Breast epithelium (tissue), 4 donors: ENCODE measurements at regions not wholly inside any gene's neighbourhood (a gene's known extent, or its start where the extent isn't known, plus 50 kb on each side); places are given as distances from the start of the nearest gene placed in this dataset.

ENCODE experiments used
- DNase-seq, 2 donors: peaks; one replicate each; pipeline ENCODE4 v3.0.0-alpha.2; 2019; ENCODE audit warnings: low spot score in 2 of 2
- H3K27ac ChIP-seq, 2 donors: fragments of 200-600 bp; sonication (generic) in 1 of 2; one replicate each; pipeline ENCODE4 v1.5.1; 2016 to 2019; ENCODE audit warnings: mild to moderate bottlenecking in 1 of 2
- H3K27me3 ChIP-seq, 2 donors: fragments of 200-600 bp; sonication (generic) in 1 of 2; one replicate each; pipeline versions ENCODE4 v1.5.1 to v1.6.0; 2017 to 2019; ENCODE audit warnings: control low read depth in 1 of 2, mild to moderate bottlenecking in 1 of 2
- H3K36me3 ChIP-seq: fragments of 200-600 bp; one replicate; pipeline ENCODE4 v1.5.1; 2019
- H3K4me1 ChIP-seq, 2 donors: fragments of 200-600 bp; sonication (generic); one replicate each; pipeline ENCODE4 v1.5.1; 2016 to 2019; ENCODE audit warnings: control low read depth in 1 of 2
- H3K4me3 ChIP-seq, 3 donors: fragments of 200-600 bp; sonication (generic); 1 replicate in 2 of 3; 2 replicates in 1 of 3; pipeline ENCODE4 v1.5.1; 2016 to 2019; ENCODE audit warnings: mild to moderate bottlenecking in 3 of 3, moderate library complexity in 2 of 3
- H3K9me3 ChIP-seq, 2 donors: fragments of 200-600 bp; sonication (generic) in 1 of 2; one replicate each; pipeline ENCODE4 v1.5.1; 2016 to 2019; ENCODE audit warnings: control low read depth in 1 of 2
- POLR2A ChIP-seq: fragments of 450-650 bp; IDR thresholded peaks from one replicate; pipeline ENCODE4 v1.6.1; 2016; ENCODE audit warnings: antibody characterized with exemption, mild to moderate bottlenecking, moderate library complexity
- POLR2AphosphoS5 ChIP-seq, 3 donors: sonication (generic); formaldehyde crosslinking; IDR thresholded peaks; one replicate each; pipeline ENCODE4 v1.6.1; 2017; ENCODE audit warnings: antibody characterized with exemption in 3 of 3
- intact Hi-C: fragments of 100-400 bp; cut with DNase I; formaldehyde crosslinking; loops from one replicate; pipeline ENCODE4 v1.15.1; 2023; ENCODE audit warnings: low total_unique reads
- TF ChIP-seq, protein P1 (sequence below), 3 donors: fragments of 450-650 bp; IDR thresholded peaks; one replicate each; pipeline ENCODE4 v1.5.1; 2016 to 2017; ENCODE audit warnings: antibody characterized with exemption in 3 of 3, mild to moderate bottlenecking in 3 of 3, moderate library complexity in 3 of 3

DNA sequence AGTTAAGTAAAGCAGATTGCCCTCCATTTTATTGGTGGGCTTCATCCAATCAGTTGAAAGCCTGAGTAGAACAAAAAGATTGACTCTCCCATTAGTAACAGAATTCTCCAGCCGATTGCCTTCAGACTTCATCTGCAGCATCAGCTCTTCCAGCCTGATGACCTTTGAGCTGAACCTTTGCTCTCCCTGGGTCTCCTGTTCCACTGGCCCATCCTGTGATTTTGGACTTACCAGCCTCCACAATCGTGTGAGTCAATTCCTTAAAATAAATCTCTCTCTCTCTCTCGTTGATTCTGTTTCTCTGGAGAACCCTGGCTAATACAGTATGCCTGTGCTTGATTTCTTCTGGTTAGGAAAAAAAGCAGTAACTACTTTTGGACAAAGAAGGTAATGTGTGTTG is 121.9 kb downstream of the OSTF1 start:
- Histone ChIP-seq H3K27ac (no peak overlapping the region), H3K36me3 (no peaks in the 10 kb centered on the region), H3K27me3 (no peaks in the 10 kb centered on the region), H3K4me3 (no peak overlapping the region), H3K9me3 (no peaks in the 10 kb centered on the region), H3K4me1 (no peaks in the 10 kb centered on the region)
- no peak for DNase-seq
- intact Hi-C loops: no loop called here
- TF ChIP-seq POLR2A: no peak
- no peak for TF ChIP-seq POLR2AphosphoS5 (IDR thresholded peaks at IDR 0.05)
- TF ChIP-seq, protein P1, sequence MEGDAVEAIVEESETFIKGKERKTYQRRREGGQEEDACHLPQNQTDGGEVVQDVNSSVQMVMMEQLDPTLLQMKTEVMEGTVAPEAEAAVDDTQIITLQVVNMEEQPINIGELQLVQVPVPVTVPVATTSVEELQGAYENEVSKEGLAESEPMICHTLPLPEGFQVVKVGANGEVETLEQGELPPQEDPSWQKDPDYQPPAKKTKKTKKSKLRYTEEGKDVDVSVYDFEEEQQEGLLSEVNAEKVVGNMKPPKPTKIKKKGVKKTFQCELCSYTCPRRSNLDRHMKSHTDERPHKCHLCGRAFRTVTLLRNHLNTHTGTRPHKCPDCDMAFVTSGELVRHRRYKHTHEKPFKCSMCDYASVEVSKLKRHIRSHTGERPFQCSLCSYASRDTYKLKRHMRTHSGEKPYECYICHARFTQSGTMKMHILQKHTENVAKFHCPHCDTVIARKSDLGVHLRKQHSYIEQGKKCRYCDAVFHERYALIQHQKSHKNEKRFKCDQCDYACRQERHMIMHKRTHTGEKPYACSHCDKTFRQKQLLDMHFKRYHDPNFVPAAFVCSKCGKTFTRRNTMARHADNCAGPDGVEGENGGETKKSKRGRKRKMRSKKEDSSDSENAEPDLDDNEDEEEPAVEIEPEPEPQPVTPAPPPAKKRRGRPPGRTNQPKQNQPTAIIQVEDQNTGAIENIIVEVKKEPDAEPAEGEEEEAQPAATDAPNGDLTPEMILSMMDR (IDR thresholded peaks at IDR 0.05): no peak

DNA sequence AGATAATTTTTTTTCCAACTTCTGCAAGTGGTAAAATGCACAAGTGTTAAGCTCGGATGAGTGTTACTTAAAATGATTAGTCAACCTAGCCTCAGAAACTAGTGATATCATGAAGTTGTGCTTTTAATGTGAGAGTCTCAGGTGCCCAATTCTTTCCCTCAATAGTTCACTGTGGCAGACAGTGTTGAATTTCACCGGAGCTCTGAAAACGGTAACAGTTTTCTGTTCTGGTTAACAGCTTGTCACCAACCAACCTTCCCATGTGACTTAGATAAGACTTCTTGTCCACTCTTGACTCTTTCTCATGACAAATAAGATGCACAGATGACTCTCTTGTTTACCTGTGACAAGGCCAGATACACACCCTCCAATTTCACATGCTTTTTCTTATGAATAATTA is 125.5 kb downstream of the OSTF1 start:
- no peaks in the 10 kb centered on the region for H3K27me3 ChIP-seq
- no peaks in the 10 kb centered on the region for H3K4me1 ChIP-seq
- TF ChIP-seq POLR2A: no peak
- no peak for TF ChIP-seq POLR2AphosphoS5 (IDR thresholded peaks at IDR 0.05)
- TF ChIP-seq, protein P1 (IDR thresholded peaks at IDR 0.05): no peak
- no peak overlapping the region for H3K4me3 ChIP-seq
- intact Hi-C loops: no loop called here
- H3K36me3 ChIP-seq: no peaks in the 10 kb centered on the region
- DNase-seq: no peak
- H3K9me3 ChIP-seq: no peaks in the 10 kb centered on the region
- H3K27ac ChIP-seq: no peak overlapping the region

DNA sequence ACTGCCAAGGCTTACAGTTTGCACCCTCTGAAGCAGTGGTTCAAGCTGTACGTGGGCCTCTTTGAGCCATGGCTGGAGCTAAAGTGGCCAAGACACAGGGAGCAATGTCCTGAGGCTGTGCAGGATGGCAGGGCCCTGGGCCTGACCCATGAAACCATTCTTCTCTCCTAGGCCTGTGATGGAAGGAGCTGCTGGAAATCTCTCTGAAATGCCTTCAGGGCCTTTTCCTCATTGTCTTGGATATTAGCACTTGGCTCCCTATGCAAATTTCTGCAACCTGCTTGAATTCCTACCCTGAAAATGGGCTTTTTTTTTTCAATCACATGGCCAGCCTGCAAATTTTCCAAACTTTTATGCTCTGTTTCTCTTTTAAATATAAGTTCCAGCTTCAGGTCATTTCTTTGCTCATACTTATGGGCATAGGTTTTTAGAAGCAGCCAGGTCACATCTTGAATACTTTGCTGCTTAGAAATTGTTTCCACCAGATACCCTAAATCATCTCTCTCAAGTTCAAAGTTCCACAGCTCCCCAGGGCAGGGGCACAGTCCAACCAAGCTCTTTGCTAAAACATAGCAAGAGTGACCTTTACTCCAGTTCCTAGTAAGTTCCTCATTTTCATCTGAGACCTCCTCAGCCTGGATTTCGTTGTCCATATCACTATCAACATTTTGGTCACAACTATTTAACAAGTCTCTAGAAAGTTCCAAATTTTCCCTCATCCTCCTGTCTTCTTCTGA is 138.3 kb downstream of the OSTF1 start:
- no peak for DNase-seq
- H3K4me3 ChIP-seq: no peak overlapping the region
- peaks cover 3 to 8% of the 10 kb centered on the region in 2 donors for H3K9me3 ChIP-seq
- H3K27ac ChIP-seq: no peak overlapping the region
- intact Hi-C loops: no loop called here
- H3K27me3 ChIP-seq: no peaks in the 10 kb centered on the region
- H3K36me3 ChIP-seq: no peaks in the 10 kb centered on the region
- H3K4me1 ChIP-seq: peaks cover 0 to 3% of the 10 kb centered on the region in 2 donors
- TF ChIP-seq, protein P1 (IDR thresholded peaks at IDR 0.05): no peak
- TF ChIP-seq POLR2A (no peak), POLR2AphosphoS5 (IDR thresholded peaks at IDR 0.05) (no peak)

DNA sequence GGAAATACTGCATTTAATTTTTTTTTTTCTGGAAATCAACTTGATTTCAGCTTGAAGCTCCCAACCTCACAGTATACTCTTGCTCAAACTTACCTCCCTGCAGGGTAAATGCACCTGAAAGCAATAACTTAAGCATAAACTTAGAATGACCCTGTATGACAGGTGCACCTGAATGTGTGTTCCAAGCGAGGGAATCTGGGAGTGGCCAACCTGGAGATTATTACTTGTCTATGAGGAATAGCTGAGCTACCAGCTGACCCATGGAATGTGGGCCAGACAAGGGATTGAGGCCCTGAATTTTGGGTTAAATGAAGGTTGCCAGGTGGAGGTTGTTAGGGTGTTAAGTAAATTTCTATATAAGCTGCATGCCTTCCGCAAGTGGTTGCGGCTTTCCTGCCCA is 140.6 kb downstream of the OSTF1 start:
- Histone ChIP-seq H3K9me3 (peaks cover 3 to 8% of the 10 kb centered on the region in 2 donors), H3K36me3 (no peaks in the 10 kb centered on the region), H3K27me3 (no peaks in the 10 kb centered on the region), H3K27ac (peak overlapping the region; percentile 60 to 79), H3K4me1 (peaks cover 0 to 3% of the 10 kb centered on the region in 2 donors), H3K4me3 (no peak overlapping the region)
- intact Hi-C loops: no loop called here
- TF ChIP-seq, protein P1 (IDR thresholded peaks at IDR 0.05): no peak
- TF ChIP-seq POLR2AphosphoS5 (IDR thresholded peaks at IDR 0.05): no peak
- TF ChIP-seq POLR2A: no peak
- DNase-seq: no peak

DNA sequence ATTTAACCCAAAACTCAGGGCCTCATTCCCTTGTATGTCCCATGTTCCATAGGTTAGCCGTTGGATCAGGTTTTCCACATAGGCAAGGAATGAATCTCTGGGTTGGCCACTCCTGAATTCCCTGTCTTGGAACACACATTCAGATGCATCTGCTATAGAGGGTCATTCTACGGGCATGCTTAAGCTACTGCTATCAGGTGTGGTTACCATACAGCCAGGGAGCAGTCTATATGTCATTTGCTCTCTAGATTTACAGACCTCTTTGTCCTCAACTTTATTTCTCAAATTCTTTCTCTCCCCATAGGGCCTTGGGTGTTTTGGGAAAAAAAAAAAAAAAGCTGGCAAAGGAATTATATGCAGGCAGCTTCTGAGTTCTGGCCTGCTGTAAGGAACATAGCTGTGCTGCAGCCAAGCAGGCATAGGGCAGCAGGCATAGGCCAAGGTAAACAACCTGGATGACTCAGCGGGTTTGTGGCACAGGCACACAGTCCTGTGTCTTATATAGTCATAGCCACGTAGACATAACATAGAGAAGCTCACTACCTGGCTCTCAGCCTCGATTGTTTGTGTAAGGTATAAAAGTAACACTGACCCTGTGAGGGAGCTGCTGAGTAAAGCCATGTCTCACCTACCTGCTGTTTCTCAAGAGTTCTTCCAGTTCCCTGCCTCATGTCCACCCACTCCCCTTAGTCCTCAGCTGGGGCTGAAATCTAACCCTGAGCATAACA is 141.5 kb downstream of the OSTF1 start:
- DNase-seq: peak; percentile 76 to 91
- intact Hi-C loops: no loop called here
- H3K27ac ChIP-seq: peak overlapping the region; percentile 80

More for the DNA sequence above, 141.5 kb downstream of the OSTF1 start:
- Histone ChIP-seq H3K9me3 (peaks cover 3 to 8% of the 10 kb centered on the region in 2 donors), H3K27me3 (no peaks in the 10 kb centered on the region), H3K4me3 (no peak overlapping the region), H3K4me1 (peaks cover 0 to 3% of the 10 kb centered on the region in 2 donors), H3K36me3 (no peaks in the 10 kb centered on the region)
- peak in 1 of 3 donors; percentile 34 for TF ChIP-seq POLR2AphosphoS5 (IDR thresholded peaks at IDR 0.05)
- TF ChIP-seq POLR2A: no peak
- TF ChIP-seq, protein P1 (IDR thresholded peaks at IDR 0.05): peak in 1 of 3 donors; percentile 19
